Astrocyte of the spinal cord (primary cell): ENCODE measurements at regions not wholly inside any gene's neighbourhood (a gene's known extent, or its start where the extent isn't known, plus 50 kb on each side); places are given as distances from the start of the nearest gene placed in this dataset.

Experiments used
- DNase-seq: peaks from one replicate; pipeline ENCODE4 v3.0.0; 2011; ENCODE audit warnings: low read depth, low spot score
- H3K4me3 ChIP-seq: 2 replicates; pipeline ENCODE4 v1.5.1; 2011; ENCODE audit warnings: low read depth, mild to moderate bottlenecking, low read length, moderate library complexity
- CTCF ChIP-seq: IDR thresholded peaks from 2 replicates; pipeline ENCODE4 v1.5.1; 2012; ENCODE audit warnings: low read depth, mild to moderate bottlenecking, low read length, inconsistent platforms
- in situ Hi-C: cut with HindIII; loops from 2 replicates; pipeline ENCODE4 v1.10.0; 2017; ENCODE audit warnings: low sequenced_read_pairs

GRCh38 chr10:80860719-80861118 is 323.0 kb downstream of the SH2D4B start:
- no peak for DNase-seq
- H3K4me3 ChIP-seq, result no peak overlapping the region
- no peak for TF ChIP-seq CTCF
- in situ Hi-C loops, result no loop called here

GRCh38 chr10:80861882-80862281 is 324.2 kb downstream of the SH2D4B start:
- H3K4me3 ChIP-seq, result no peak overlapping the region
- TF ChIP-seq CTCF, result no peak
- DNase-seq, result no peak
- in situ Hi-C loops, result no loop called here

GRCh38 chr10:80870282-80870681 is 332.6 kb downstream of the SH2D4B start:
- DNase-seq, result no peak

GRCh38 chr10:80871083-80871482 is 333.4 kb downstream of the SH2D4B start:
- in situ Hi-C loops, result no loop called here
- DNase-seq, result no peak
- no peak overlapping the region for H3K4me3 ChIP-seq
- TF ChIP-seq CTCF, result no peak

More at GRCh38 chr10:80870282-80870681, 332.6 kb downstream of the SH2D4B start:
- no peak for TF ChIP-seq CTCF
- no peak overlapping the region for H3K4me3 ChIP-seq
- in situ Hi-C loops, result no loop called here

- TF ChIP-seq CTCF, result no peak
- in situ Hi-C loops, result no loop called here
- no peak for DNase-seq
- no peak overlapping the region for H3K4me3 ChIP-seq
Observed at GRCh38 chr10:80878330-80878729, 340.6 kb downstream of the SH2D4B start.

GRCh38 chr10:80890146-80890545 is 352.4 kb downstream of the SH2D4B start:
- TF ChIP-seq CTCF, result no peak
- in situ Hi-C loops, result no loop called here
- no peak overlapping the region for H3K4me3 ChIP-seq
- no peak for DNase-seq

GRCh38 chr10:80893256-80893655 is 355.6 kb downstream of the SH2D4B start:
- no peak for DNase-seq
- TF ChIP-seq CTCF, result no peak
- no peak overlapping the region for H3K4me3 ChIP-seq
- in situ Hi-C loops, result no loop called here
